GM12878 (cell line): ENCODE measurements at regions not wholly inside any gene's neighbourhood (a gene's known extent, or its start where the extent isn't known, plus 50 kb on each side); places are given as distances from the start of the nearest gene placed in this dataset.
"Not testable (repeated sequence)": the region's sequence is repeated elsewhere in the genome, so short reads cannot be mapped to it uniquely, and the experiment has no call there.

Source experiments
- CREB1 ChIP-seq: IDR thresholded peaks from 2 replicates; pipeline ENCODE4 v1.6.1; 2012; ENCODE audit warnings: low read depth, mild to moderate bottlenecking, inconsistent platforms
- CTCF ChIP-seq, 3 experiments: IDR thresholded peaks in 2 of 3; conservative IDR thresholded peaks in 1 of 3; 2 replicates each; pipeline ENCODE4 v1.5.1; 2011; ENCODE audit warnings: low read depth in 3 of 3, low read length in 3 of 3, mild to moderate bottlenecking in 3 of 3, control low read depth in 2 of 3, moderate library complexity in 2 of 3, inconsistent platforms in 1 of 3, mixed read lengths in 1 of 3; ENCODE audit not compliant: control insufficient read depth in 2 of 3, insufficient read depth in 1 of 3; ENCODE audit errors: extremely low read depth in 1 of 3
- ESRRA ChIP-seq: IDR thresholded peaks from 2 replicates; pipeline ENCODE4 v1.6.1; 2012; ENCODE audit warnings: mild to moderate bottlenecking, low read length, improper control_type of control experiment
- FOS ChIP-seq: IDR thresholded peaks from 3 replicates; pipeline ENCODE4 v1.6.1; 2011; ENCODE audit warnings: borderline replicate concordance; ENCODE audit not compliant: insufficient read length; ENCODE audit errors: extremely low read depth
- MXI1 ChIP-seq: fragments of 150-350 bp; IDR thresholded peaks from 2 replicates; pipeline ENCODE4 v1.6.1; 2011; ENCODE audit warnings: low read depth, mild to moderate bottlenecking, inconsistent platforms, low read length, improper control_type of control experiment
- REST ChIP-seq: IDR thresholded peaks from 2 replicates; pipeline ENCODE4 v1.6.1; 2012; ENCODE audit warnings: mild to moderate bottlenecking, low read depth, low read length
- SP1 ChIP-seq: IDR thresholded peaks from one replicate; pipeline ENCODE4 v1.6.1; 2011; ENCODE audit warnings: low read depth, low read length
- TCF7 ChIP-seq: IDR thresholded peaks from 2 replicates; pipeline ENCODE4 v1.6.1; 2014; ENCODE audit warnings: antibody characterized with exemption, borderline replicate concordance

- TF ChIP-seq ESRRA; TCF7; FOS; CTCF (IDR thresholded peaks at IDR 0.05 in 2 of 3, conservative IDR thresholded peaks at IDR 0.05 in 1 of 3; ENCODE audit: control insufficient read depth in 2 of 3, extremely low read depth in 1 of 3, insufficient read depth in 1 of 3, low read depth in 3 of 3, low read length in 3 of 3); MXI1; CREB1; SP1; REST: not testable (repeated sequence)
Measured at GRCh38 chr5:62217095-62217494, 88.9 kb upstream of the KIF2A start.
